Panc1 (cell line): ENCODE measurements at regions not wholly inside any gene's neighbourhood (a gene's known extent, or its start where the extent isn't known, plus 50 kb on each side); places are given as distances from the start of the nearest gene placed in this dataset.

ENCODE experiments used
- POLR2AphosphoS5 ChIP-seq: IDR thresholded peaks from 2 replicates; pipeline ENCODE4 v1.6.1; 2012; ENCODE audit warnings: mild to moderate bottlenecking, low read depth, low read length, moderate library complexity
- SIN3A ChIP-seq: IDR thresholded peaks from 2 replicates; pipeline ENCODE4 v1.6.1; 2012; ENCODE audit warnings: low read depth, mild to moderate bottlenecking, low read length, moderate library complexity, borderline replicate concordance; ENCODE audit not compliant: insufficient read depth
- TCF7L2 ChIP-seq: IDR thresholded peaks from 2 replicates; pipeline ENCODE4 v1.6.1; 2011; ENCODE audit warnings: mild to moderate bottlenecking, low read depth, low read length, inconsistent platforms
- TF ChIP-seq, protein P1 (sequence below): fragments of 450-650 bp; IDR thresholded peaks from 2 replicates; pipeline ENCODE4 v1.5.1; 2017; ENCODE audit warnings: mild to moderate bottlenecking
- TF ChIP-seq, protein P2 (sequence below), 2 experiments: IDR thresholded peaks; 2 replicates each; pipeline ENCODE4 v1.6.1; 2011 to 2012; ENCODE audit warnings: low read depth in 2 of 2, control low read depth in 1 of 2, low read length in 1 of 2, mild to moderate bottlenecking in 1 of 2, moderate library complexity in 1 of 2; ENCODE audit not compliant: insufficient read depth in 1 of 2

- TF ChIP-seq, protein P1, sequence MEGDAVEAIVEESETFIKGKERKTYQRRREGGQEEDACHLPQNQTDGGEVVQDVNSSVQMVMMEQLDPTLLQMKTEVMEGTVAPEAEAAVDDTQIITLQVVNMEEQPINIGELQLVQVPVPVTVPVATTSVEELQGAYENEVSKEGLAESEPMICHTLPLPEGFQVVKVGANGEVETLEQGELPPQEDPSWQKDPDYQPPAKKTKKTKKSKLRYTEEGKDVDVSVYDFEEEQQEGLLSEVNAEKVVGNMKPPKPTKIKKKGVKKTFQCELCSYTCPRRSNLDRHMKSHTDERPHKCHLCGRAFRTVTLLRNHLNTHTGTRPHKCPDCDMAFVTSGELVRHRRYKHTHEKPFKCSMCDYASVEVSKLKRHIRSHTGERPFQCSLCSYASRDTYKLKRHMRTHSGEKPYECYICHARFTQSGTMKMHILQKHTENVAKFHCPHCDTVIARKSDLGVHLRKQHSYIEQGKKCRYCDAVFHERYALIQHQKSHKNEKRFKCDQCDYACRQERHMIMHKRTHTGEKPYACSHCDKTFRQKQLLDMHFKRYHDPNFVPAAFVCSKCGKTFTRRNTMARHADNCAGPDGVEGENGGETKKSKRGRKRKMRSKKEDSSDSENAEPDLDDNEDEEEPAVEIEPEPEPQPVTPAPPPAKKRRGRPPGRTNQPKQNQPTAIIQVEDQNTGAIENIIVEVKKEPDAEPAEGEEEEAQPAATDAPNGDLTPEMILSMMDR = no peak
- TF ChIP-seq POLR2AphosphoS5 (no peak), TCF7L2 (no peak), SIN3A (no peak)
- TF ChIP-seq, protein P2, sequence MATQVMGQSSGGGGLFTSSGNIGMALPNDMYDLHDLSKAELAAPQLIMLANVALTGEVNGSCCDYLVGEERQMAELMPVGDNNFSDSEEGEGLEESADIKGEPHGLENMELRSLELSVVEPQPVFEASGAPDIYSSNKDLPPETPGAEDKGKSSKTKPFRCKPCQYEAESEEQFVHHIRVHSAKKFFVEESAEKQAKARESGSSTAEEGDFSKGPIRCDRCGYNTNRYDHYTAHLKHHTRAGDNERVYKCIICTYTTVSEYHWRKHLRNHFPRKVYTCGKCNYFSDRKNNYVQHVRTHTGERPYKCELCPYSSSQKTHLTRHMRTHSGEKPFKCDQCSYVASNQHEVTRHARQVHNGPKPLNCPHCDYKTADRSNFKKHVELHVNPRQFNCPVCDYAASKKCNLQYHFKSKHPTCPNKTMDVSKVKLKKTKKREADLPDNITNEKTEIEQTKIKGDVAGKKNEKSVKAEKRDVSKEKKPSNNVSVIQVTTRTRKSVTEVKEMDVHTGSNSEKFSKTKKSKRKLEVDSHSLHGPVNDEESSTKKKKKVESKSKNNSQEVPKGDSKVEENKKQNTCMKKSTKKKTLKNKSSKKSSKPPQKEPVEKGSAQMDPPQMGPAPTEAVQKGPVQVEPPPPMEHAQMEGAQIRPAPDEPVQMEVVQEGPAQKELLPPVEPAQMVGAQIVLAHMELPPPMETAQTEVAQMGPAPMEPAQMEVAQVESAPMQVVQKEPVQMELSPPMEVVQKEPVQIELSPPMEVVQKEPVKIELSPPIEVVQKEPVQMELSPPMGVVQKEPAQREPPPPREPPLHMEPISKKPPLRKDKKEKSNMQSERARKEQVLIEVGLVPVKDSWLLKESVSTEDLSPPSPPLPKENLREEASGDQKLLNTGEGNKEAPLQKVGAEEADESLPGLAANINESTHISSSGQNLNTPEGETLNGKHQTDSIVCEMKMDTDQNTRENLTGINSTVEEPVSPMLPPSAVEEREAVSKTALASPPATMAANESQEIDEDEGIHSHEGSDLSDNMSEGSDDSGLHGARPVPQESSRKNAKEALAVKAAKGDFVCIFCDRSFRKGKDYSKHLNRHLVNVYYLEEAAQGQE (IDR thresholded peaks at IDR 0.05; ENCODE audit: insufficient read depth in 1 of 2, low read depth in 2 of 2, low read length in 1 of 2) = no peak
These were observed 272.2 kb downstream of the C1D start for GRCh38 chr2:67790622-67791021.
